Liver (tissue), 8 donors: ENCODE measurements at regions not wholly inside any gene's neighbourhood (a gene's known extent, or its start where the extent isn't known, plus 50 kb on each side); places are given as distances from the start of the nearest gene placed in this dataset.

Experiments
- DNase-seq: peaks from one replicate; pipeline ENCODE4 v3.0.0-alpha.2; 2017; ENCODE audit warnings: low spot score
- H3K27ac ChIP-seq, 2 donors: one replicate each; pipeline ENCODE4 v1.7.0; 2013; ENCODE audit warnings: inconsistent platforms in 2 of 2, low read length in 2 of 2, control low read depth in 1 of 2, low read depth in 1 of 2, mild to moderate bottlenecking in 1 of 2
- H3K27me3 ChIP-seq, 4 donors: one replicate each; pipeline versions ENCODE4 v1.6.1 to v1.7.0; 2013; ENCODE audit warnings: low read length in 3 of 4, inconsistent platforms in 1 of 4, mild to moderate bottlenecking in 1 of 4, moderate library complexity in 1 of 4; ENCODE audit not compliant: control insufficient read depth in 4 of 4, insufficient read depth in 4 of 4
- H3K36me3 ChIP-seq, 4 donors: one replicate each; pipeline versions ENCODE4 v1.6.1 to v1.7.0; 2013; ENCODE audit warnings: low read length in 3 of 4, mild to moderate bottlenecking in 3 of 4, low read depth in 1 of 4, moderate library complexity in 1 of 4; ENCODE audit not compliant: control insufficient read depth in 4 of 4, insufficient read depth in 3 of 4
- H3K4me1 ChIP-seq, 4 donors: one replicate each; pipeline versions ENCODE4 v1.6.1 to v1.7.0; 2013; ENCODE audit warnings: low read length in 3 of 4, mild to moderate bottlenecking in 3 of 4, moderate library complexity in 1 of 4; ENCODE audit not compliant: control insufficient read depth in 4 of 4, insufficient read depth in 4 of 4
- H3K4me3 ChIP-seq, 3 donors: one replicate each; pipeline versions ENCODE4 v1.6.1 to v1.7.0; 2013; ENCODE audit warnings: low read length in 3 of 3, control low read depth in 1 of 3, low read depth in 1 of 3, mild to moderate bottlenecking in 1 of 3
- H3K9ac ChIP-seq, 2 donors: one replicate each; pipeline ENCODE4 v1.7.0; 2013; ENCODE audit warnings: low read length in 2 of 2, mild to moderate bottlenecking in 2 of 2, moderate library complexity in 2 of 2, control low read depth in 1 of 2, low read depth in 1 of 2
- H3K9me3 ChIP-seq, 4 donors: one replicate each; pipeline versions ENCODE4 v1.6.1 to v1.7.0; 2013; ENCODE audit warnings: low read length in 3 of 4; ENCODE audit not compliant: control insufficient read depth in 4 of 4
- ATF3 ChIP-seq: IDR thresholded peaks from 2 replicates; pipeline ENCODE4 v1.6.1; 2016; ENCODE audit warnings: antibody characterized with exemption
- EGR1 ChIP-seq, 2 donors: IDR thresholded peaks; 2 replicates each; pipeline ENCODE4 v1.6.1; 2016 to 2018; ENCODE audit warnings: antibody characterized with exemption in 2 of 2, low read depth in 2 of 2
- FOXA1 ChIP-seq: IDR thresholded peaks from 2 replicates; pipeline ENCODE4 v1.6.1; 2016; ENCODE audit warnings: antibody characterized with exemption
- GABPA ChIP-seq, 2 donors: IDR thresholded peaks in 1 of 2; conservative IDR thresholded peaks in 1 of 2; 2 replicates each; pipeline ENCODE4 v1.6.1; 2016; ENCODE audit warnings: antibody characterized with exemption in 2 of 2, mild to moderate bottlenecking in 1 of 2, moderate library complexity in 1 of 2
- HNF4G ChIP-seq: IDR thresholded peaks from 2 replicates; pipeline ENCODE4 v1.6.1; 2016; ENCODE audit warnings: antibody characterized with exemption
- JUND ChIP-seq, 2 donors: IDR thresholded peaks; 2 replicates each; pipeline ENCODE4 v1.6.1; 2016; ENCODE audit warnings: antibody characterized with exemption in 2 of 2
- MAX ChIP-seq: IDR thresholded peaks from 2 replicates; pipeline ENCODE4 v1.6.1; 2016; ENCODE audit warnings: antibody characterized with exemption
- NR2F2 ChIP-seq: IDR thresholded peaks from 2 replicates; pipeline ENCODE4 v1.6.1; 2016; ENCODE audit warnings: antibody characterized with exemption
- RAD21 ChIP-seq, 2 donors: IDR thresholded peaks; 2 replicates each; pipeline ENCODE4 v1.6.1; 2016; ENCODE audit warnings: antibody characterized with exemption in 2 of 2, mild to moderate bottlenecking in 2 of 2
- RXRA ChIP-seq, 2 donors: IDR thresholded peaks; 2 replicates each; pipeline ENCODE4 v1.6.1; 2017 to 2018; ENCODE audit warnings: antibody characterized with exemption in 2 of 2, mild to moderate bottlenecking in 1 of 2
- TAF1 ChIP-seq: conservative IDR thresholded peaks from 2 replicates; pipeline ENCODE4 v1.6.1; 2016; ENCODE audit warnings: antibody characterized with exemption, mild to moderate bottlenecking
- YY1 ChIP-seq: IDR thresholded peaks from 2 replicates; pipeline ENCODE4 v1.6.1; 2016; ENCODE audit warnings: antibody characterized with exemption, mild to moderate bottlenecking
- ZBTB33 ChIP-seq: IDR thresholded peaks from 2 replicates; pipeline ENCODE4 v1.6.1; 2016; ENCODE audit warnings: antibody characterized with exemption
- WGBS: extraction: QIAGEN DNeasy Blood & Tissue Kit; methylation state at CpG from one replicate; pipeline ENCODE4 v1.1.7; 2013; 5-methylcytosine and 5-hydroxymethylcytosine counted together
- TF ChIP-seq, protein P1 (sequence below): fragments of 150-350 bp; IDR thresholded peaks from 2 replicates; pipeline ENCODE4 v1.5.1; 2017; ENCODE audit warnings: improper control_type of control experiment, low read depth, low read length; ENCODE audit not compliant: missing input control
- donor health status: healthy.
- donor health status: healthy.
- donor health status: healthy.
- donor health status: healthy.
- donor health status: healthy.

- TF ChIP-seq ATF3: no peak
- no peak for TF ChIP-seq YY1
- no peak for TF ChIP-seq TAF1
- no peak for TF ChIP-seq RXRA (IDR thresholded peaks at IDR 0.05)
Measured at GRCh38 chr21:28669971-28670653, 322.6 kb downstream of the LTN1 start (continued).

GRCh38 chr21:28669321-28669720, 323.4 kb downstream of the LTN1 start:
- WGBS: 81% methylated on average over 2 of the region's 2 CpGs
- no peak for DNase-seq

DNA sequence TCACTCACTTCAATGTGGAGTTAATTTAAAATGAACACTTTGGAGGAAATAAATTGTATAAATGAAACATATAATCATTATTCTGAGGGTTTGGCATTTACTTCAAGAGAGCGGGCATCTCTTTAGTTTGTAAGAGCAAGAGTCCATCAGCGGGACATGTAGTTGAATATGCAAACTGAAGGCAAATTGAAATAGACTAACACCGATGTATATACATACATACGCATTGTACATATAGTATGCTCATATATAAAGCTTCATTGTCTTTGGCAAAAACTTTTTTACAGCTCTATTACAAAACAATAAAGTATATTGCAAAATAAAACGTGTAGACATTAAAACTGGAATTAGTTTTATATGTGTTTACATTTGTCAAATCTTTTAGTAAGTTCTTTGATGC, 328.9 kb downstream of the LTN1 start:
- Histone ChIP-seq H3K4me3 (no peak overlapping the region), H3K9ac (no peak overlapping the region), H3K4me1 (no peaks in the 10 kb centered on the region), H3K9me3 (no peaks in the 10 kb centered on the region), H3K27ac (no peak overlapping the region), H3K27me3 (no peaks in the 10 kb centered on the region), H3K36me3 (no peaks in the 10 kb centered on the region)
- TF ChIP-seq HNF4G (no peak), ZBTB33 (no peak)
- TF ChIP-seq, protein P1, sequence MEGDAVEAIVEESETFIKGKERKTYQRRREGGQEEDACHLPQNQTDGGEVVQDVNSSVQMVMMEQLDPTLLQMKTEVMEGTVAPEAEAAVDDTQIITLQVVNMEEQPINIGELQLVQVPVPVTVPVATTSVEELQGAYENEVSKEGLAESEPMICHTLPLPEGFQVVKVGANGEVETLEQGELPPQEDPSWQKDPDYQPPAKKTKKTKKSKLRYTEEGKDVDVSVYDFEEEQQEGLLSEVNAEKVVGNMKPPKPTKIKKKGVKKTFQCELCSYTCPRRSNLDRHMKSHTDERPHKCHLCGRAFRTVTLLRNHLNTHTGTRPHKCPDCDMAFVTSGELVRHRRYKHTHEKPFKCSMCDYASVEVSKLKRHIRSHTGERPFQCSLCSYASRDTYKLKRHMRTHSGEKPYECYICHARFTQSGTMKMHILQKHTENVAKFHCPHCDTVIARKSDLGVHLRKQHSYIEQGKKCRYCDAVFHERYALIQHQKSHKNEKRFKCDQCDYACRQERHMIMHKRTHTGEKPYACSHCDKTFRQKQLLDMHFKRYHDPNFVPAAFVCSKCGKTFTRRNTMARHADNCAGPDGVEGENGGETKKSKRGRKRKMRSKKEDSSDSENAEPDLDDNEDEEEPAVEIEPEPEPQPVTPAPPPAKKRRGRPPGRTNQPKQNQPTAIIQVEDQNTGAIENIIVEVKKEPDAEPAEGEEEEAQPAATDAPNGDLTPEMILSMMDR: no peak
- WGBS: 92% methylated on average over 5 of the region's 5 CpGs
- DNase-seq: no peak

More at GRCh38 chr21:28669321-28669720, 323.4 kb downstream of the LTN1 start:
- H3K9me3 ChIP-seq: no peaks in the 10 kb centered on the region
- no peak overlapping the region for H3K9ac ChIP-seq
- H3K36me3 ChIP-seq: no peaks in the 10 kb centered on the region
- no peaks in the 10 kb centered on the region for H3K4me1 ChIP-seq
- H3K27ac ChIP-seq: no peak overlapping the region
- no peak overlapping the region for H3K4me3 ChIP-seq
- TF ChIP-seq YY1 (no peak), GABPA (IDR thresholded peaks at IDR 0.05 in 1 of 2, conservative IDR thresholded peaks at IDR 0.05 in 1 of 2) (no peak), ZBTB33 (no peak), EGR1 (IDR thresholded peaks at IDR 0.05; ENCODE audit: low read depth in 2 of 2) (no peak), RXRA (IDR thresholded peaks at IDR 0.05) (no peak), MAX (no peak), JUND (IDR thresholded peaks at IDR 0.05) (no peak), TAF1 (no peak), RAD21 (IDR thresholded peaks at IDR 0.05) (no peak), FOXA1 (no peak), NR2F2 (no peak)
- no peaks in the 10 kb centered on the region for H3K27me3 ChIP-seq
